ENCODE measurements at regions not wholly inside any gene's neighbourhood (a gene's known extent, or its start where the extent isn't known, plus 50 kb on each side); places are given as distances from the start of the nearest gene placed in this dataset.

DNA sequence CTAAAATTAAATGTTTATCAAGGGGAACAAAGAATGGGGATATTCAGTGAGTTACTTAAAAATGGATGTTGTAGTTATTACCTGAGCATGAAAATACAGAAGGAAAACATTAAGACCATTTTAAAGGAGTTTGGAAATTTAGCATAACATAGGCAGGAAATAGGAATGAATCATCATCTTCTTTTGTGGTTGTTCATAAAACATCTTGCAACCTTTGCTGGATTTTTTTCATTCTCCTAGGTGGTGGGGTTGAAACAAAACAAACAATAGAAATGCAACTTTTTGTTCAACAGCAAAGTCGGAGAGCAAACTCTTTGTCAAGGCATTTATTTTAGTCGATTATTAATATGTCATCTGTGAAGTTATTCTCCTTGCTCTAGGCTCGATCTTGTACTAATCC is 275.1 kb downstream of the IPO8 start:
- no peaks in the 10 kb centered on the region for H4K20me1 ChIP-seq
- H3K27me3 ChIP-seq: no peaks in the 10 kb centered on the region
- no peaks in the 10 kb centered on the region for H3K4me1 ChIP-seq
- no peak overlapping the region for H3K4me2 ChIP-seq
- H3K9me3 ChIP-seq: peaks cover 36% of the 10 kb centered on the region
- no peak overlapping the region for H3K4me3 ChIP-seq
- no peak overlapping the region for H3K9ac ChIP-seq
- H3K27ac ChIP-seq: no peak overlapping the region
- no peaks in the 10 kb centered on the region for H3K36me3 ChIP-seq
- TF ChIP-seq Cebpa-rat (IDR thresholded peaks at IDR 0.05): no peak

DNA sequence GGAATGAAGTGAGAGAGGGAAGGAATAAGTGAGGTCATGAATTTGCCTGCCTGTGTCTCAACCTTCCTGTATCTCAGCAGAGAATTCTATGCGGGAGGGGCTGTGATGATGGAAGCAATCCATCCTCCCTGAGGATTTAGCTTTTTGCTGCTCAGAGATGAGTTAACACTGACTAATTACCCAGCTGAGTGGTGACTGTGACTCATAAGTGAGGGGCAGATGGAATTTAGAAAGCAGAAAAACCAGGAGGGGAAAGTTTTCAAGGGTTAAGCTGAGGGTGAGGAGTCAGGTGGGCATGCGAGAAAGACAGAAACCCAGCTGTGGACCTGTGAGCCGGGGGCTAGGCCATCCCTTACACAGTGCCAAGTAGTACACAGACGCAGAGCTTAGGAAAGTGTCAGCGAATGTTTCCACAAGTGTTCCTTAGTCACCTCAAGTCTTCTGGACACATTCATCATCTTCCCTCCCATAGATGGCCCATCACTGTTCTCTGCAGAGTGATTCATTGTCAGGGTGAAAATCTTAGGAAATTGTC is 277.9 kb downstream of the IPO8 start:
- no peak for TF ChIP-seq Cebpa-rat (IDR thresholded peaks at IDR 0.05)
- Histone ChIP-seq H3K27ac (no peak overlapping the region), H3K36me3 (no peaks in the 10 kb centered on the region), H3K4me1 (no peaks in the 10 kb centered on the region), H3K9me3 (peaks cover 8% of the 10 kb centered on the region), H4K20me1 (no peaks in the 10 kb centered on the region), H3K9ac (no peak overlapping the region), H3K27me3 (no peaks in the 10 kb centered on the region), H3K4me3 (no peak overlapping the region), H3K4me2 (no peak overlapping the region)

DNA sequence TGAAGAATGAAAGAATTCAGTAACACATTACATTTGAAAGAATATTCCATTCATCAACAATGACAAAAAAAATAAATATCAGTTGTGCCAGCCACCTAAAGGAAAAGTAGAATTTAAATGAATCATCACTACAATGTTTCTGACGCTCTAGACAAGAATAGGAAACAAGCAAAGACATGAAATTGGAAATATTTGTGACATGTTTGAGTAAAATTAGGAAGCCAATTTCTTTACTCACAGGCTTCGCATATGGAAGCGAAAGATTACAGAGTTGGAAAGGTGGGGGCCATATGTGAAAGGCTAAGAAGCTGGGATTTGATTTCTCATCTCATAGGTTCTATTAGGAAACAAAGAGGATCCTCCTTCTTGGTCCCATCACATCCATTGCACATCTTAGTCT is 279.0 kb downstream of the IPO8 start:
- H4K20me1 ChIP-seq: no peaks in the 10 kb centered on the region
- no peak overlapping the region for H3K27ac ChIP-seq
- H3K27me3 ChIP-seq: no peaks in the 10 kb centered on the region
- H3K9me3 ChIP-seq: peaks cover 5% of the 10 kb centered on the region; the same call in 1 of the 2 replicates
- no peaks in the 10 kb centered on the region for H3K36me3 ChIP-seq
- no peak for TF ChIP-seq Cebpa-rat (IDR thresholded peaks at IDR 0.05)
- H3K4me2 ChIP-seq: no peak overlapping the region
- H3K4me1 ChIP-seq: no peaks in the 10 kb centered on the region
- no peak overlapping the region for H3K9ac ChIP-seq
- H3K4me3 ChIP-seq: no peak overlapping the region

DNA sequence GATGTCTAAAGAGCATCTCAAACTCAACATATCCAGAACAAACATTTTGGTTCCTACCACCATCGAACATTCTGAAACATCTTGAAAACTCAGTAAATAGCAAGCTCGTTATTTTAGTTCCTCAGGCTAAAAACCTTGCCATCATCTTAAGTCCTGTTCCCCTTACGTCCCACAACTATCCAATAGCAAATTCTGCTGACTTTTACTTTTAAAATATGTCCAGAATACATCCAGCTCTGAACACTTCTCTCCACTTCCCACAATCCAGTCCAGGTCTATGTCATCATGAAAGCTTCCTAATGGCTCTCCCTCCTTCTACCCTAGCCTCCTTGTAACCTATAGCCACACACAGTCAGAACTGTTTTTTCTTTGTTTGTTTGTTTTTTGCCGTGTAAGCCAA is 279.9 kb downstream of the IPO8 start:
- no peak overlapping the region for H3K4me2 ChIP-seq
- no peak for TF ChIP-seq Cebpa-rat (IDR thresholded peaks at IDR 0.05)

DNA sequence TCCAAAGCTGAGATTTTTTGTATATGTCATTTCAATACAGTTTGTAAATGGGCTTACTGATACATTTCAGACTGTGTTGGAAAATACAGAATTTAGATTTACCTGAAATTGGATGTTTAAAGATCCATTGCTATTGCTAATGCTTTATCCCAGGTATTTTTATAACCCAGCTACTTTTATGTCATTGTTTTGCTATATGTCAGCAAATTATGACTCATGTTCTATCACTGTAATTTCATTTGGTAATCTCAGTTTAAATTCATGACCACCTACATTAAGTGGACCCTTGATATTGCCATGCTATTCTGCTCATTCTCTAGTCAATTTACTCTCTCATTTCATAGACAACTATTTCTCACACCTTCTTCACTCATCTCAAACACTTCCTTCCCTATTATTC is 281.2 kb downstream of the IPO8 start:
- H3K4me2 ChIP-seq: no peak overlapping the region
- peaks cover 5% of the 10 kb centered on the region; the same call in 1 of the 2 replicates for H3K9me3 ChIP-seq
- H3K4me3 ChIP-seq: no peak overlapping the region
- no peak overlapping the region for H3K27ac ChIP-seq
- H3K36me3 ChIP-seq: no peaks in the 10 kb centered on the region
- H4K20me1 ChIP-seq: no peaks in the 10 kb centered on the region
- H3K9ac ChIP-seq: no peak overlapping the region
- no peaks in the 10 kb centered on the region for H3K27me3 ChIP-seq
- TF ChIP-seq Cebpa-rat (IDR thresholded peaks at IDR 0.05): no peak
- H3K4me1 ChIP-seq: no peaks in the 10 kb centered on the region

More for the DNA sequence above, 279.9 kb downstream of the IPO8 start:
- H3K9ac ChIP-seq: no peak overlapping the region
- H4K20me1 ChIP-seq: no peaks in the 10 kb centered on the region
- H3K9me3 ChIP-seq: peaks cover 5% of the 10 kb centered on the region; the same call in 1 of the 2 replicates
- no peak overlapping the region for H3K27ac ChIP-seq
- H3K36me3 ChIP-seq: no peaks in the 10 kb centered on the region
- H3K27me3 ChIP-seq: no peaks in the 10 kb centered on the region
- no peaks in the 10 kb centered on the region for H3K4me1 ChIP-seq
- no peak overlapping the region for H3K4me3 ChIP-seq

DNA sequence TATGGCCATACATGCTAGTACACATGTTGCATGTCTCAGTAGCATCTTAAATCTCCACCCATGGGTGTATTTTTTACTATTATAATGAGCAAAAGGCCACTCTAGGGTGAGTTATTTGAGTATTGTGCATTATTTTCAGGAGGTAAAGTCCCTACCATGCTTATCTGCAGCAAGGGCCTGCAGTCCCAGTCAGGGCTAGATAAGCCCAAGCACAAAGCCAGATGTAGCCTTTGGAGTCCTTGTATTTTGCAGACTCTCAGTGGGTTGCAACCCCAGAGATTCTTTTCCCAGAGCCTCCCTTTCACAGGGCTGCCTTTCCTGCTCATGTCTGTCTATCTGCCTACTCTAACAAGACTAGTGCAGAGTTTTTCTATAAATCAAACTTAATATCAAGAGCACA is 295.3 kb downstream of the IPO8 start:
- H3K9me3 ChIP-seq: peaks cover 81% of the 10 kb centered on the region
- H3K27ac ChIP-seq: no peak overlapping the region
- no peak overlapping the region for H3K9ac ChIP-seq
- H4K20me1 ChIP-seq: no peaks in the 10 kb centered on the region
- no peak overlapping the region for H3K4me2 ChIP-seq
- H3K4me1 ChIP-seq: peaks cover 28% of the 10 kb centered on the region
- TF ChIP-seq Cebpa-rat (IDR thresholded peaks at IDR 0.05): no peak
- no peaks in the 10 kb centered on the region; the same call in 1 of the 2 replicates for H3K36me3 ChIP-seq
- no peaks in the 10 kb centered on the region for H3K27me3 ChIP-seq
- no peak overlapping the region for H3K4me3 ChIP-seq

DNA sequence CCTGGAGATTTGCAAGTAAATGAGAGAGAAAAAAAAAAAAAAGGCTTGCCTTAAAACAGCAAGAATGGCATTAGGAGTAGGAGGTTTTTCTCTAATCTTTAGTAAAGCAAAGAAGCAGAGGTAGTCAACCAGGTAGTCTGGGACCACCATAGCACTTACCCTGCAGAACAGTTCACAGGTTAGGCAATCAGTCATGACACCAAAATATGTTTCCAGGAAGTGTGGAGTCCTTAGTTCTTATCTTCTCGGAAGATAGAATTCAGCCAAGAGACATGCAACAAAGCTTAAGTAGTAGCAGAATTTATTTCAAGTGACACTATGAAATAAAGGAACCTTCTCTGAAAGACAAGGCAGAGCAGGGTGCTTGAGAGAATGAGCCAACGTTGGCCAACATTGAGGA is 295.8 kb downstream of the IPO8 start:
- Histone ChIP-seq H3K27ac (no peak overlapping the region; the same call in 1 of the 2 replicates), H3K4me3 (no peak overlapping the region; the same call in 1 of the 2 replicates), H3K4me1 (peaks cover 28% of the 10 kb centered on the region), H3K4me2 (no peak overlapping the region), H3K9me3 (peaks cover 81% of the 10 kb centered on the region), H3K9ac (no peak overlapping the region), H3K36me3 (no peaks in the 10 kb centered on the region; the same call in 1 of the 2 replicates), H4K20me1 (no peaks in the 10 kb centered on the region), H3K27me3 (no peaks in the 10 kb centered on the region)
- TF ChIP-seq Cebpa-rat (IDR thresholded peaks at IDR 0.05): no peak

DNA sequence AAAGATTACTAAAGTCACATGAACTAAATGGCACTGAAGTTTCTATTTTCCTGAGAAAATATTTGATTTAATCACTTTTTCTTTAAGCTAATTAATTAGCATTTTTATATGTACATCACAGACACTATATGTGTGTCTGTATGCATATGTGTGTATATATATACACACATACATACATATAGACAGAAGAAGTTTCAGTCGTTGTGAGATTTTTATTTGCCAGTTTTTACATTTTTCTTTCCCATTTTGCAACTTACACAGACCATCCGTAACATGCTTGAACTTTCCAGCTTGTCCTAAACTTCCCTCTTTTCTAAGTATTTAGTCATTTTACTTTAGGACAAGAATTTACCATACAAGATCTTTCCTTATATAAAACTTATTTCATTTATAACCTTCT is 299.1 kb downstream of the IPO8 start:
- H3K9ac ChIP-seq: no peak overlapping the region
- H3K4me2 ChIP-seq: no peak overlapping the region
- H3K27ac ChIP-seq: no peak overlapping the region
- no peak for TF ChIP-seq Cebpa-rat (IDR thresholded peaks at IDR 0.05)
- no peaks in the 10 kb centered on the region for H3K27me3 ChIP-seq
- no peak overlapping the region for H3K4me3 ChIP-seq
- peaks cover 28% of the 10 kb centered on the region for H3K4me1 ChIP-seq
- peaks cover 87% of the 10 kb centered on the region for H3K9me3 ChIP-seq
- H4K20me1 ChIP-seq: no peaks in the 10 kb centered on the region
- H3K36me3 ChIP-seq: no peaks in the 10 kb centered on the region; the same call in 1 of the 2 replicates

DNA sequence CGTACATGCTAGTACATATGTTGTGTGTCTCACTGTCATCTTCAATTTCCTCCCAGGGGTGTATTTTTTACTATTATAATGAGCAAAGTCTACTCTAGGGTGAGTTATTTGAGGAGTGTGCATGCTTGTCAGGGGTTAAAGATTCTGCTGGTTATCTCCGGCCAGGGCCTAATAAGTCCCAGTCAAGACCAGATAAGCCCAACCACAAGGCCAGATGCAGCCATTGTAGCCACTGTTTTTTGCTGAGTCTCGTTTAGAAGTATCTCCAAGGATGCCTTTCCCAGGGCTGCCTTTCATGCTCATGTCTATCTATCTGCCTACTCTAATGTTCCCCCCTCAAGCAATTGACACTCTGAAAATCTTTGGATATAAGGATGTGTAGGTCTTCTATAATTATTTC is 300.5 kb downstream of the IPO8 start:
- no peak overlapping the region for H3K4me3 ChIP-seq
- H3K4me1 ChIP-seq: peaks cover 28% of the 10 kb centered on the region
- H3K27ac ChIP-seq: no peak overlapping the region
- no peak overlapping the region for H3K9ac ChIP-seq
- H3K4me2 ChIP-seq: no peak overlapping the region
- TF ChIP-seq Cebpa-rat (IDR thresholded peaks at IDR 0.05): no peak
- no peaks in the 10 kb centered on the region; the same call in 1 of the 2 replicates for H3K36me3 ChIP-seq
- H3K9me3 ChIP-seq: peaks cover 92% of the 10 kb centered on the region
- H4K20me1 ChIP-seq: no peaks in the 10 kb centered on the region
- no peaks in the 10 kb centered on the region for H3K27me3 ChIP-seq

DNA sequence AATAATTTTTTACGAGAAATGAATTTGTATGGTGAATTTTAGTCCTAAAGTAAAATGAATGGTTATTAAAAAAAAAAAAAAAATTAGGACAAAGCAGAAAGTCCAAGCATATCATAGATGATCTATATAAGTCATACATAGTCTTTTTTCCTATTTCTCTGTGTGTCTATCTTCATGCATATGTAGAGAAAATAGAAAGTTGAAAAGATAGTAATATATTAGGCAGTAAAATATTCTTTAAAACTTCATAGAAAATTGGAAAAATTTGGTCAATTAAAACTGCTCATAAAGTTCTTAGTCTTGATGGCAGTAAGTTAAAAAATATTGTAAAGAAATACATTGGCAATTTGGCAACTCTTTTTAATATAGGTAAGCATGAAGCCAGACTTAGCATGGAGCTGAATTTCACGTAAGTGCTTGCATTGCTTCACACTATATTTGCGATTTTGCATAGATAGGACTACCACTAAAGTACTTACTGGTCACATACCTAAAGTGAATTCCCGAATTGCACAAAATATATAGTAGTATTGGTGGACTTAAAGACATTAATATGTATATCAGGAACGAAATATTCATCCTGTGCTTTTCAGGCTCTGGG is 303.8 kb downstream of the IPO8 start:
- H3K9ac ChIP-seq: no peak overlapping the region
- H3K9me3 ChIP-seq: peaks cover 87% of the 10 kb centered on the region
- peaks cover 5% of the 10 kb centered on the region for H3K4me1 ChIP-seq
- no peaks in the 10 kb centered on the region for H4K20me1 ChIP-seq
- no peak overlapping the region for H3K27ac ChIP-seq
- no peaks in the 10 kb centered on the region for H3K27me3 ChIP-seq
- H3K4me2 ChIP-seq: no peak overlapping the region
- TF ChIP-seq Cebpa-rat (IDR thresholded peaks at IDR 0.05): no peak
- no peak overlapping the region for H3K4me3 ChIP-seq
- H3K36me3 ChIP-seq: no peaks in the 10 kb centered on the region

Data from BLaER1 (cell line).